ENCODE measurements at regions not wholly inside any gene's neighbourhood (a gene's known extent, or its start where the extent isn't known, plus 50 kb on each side); places are given as distances from the start of the nearest gene placed in this dataset.
"Not testable (repeated sequence)": the region's sequence is repeated elsewhere in the genome, so short reads cannot be mapped to it uniquely, and the experiment has no call there.

DNA sequence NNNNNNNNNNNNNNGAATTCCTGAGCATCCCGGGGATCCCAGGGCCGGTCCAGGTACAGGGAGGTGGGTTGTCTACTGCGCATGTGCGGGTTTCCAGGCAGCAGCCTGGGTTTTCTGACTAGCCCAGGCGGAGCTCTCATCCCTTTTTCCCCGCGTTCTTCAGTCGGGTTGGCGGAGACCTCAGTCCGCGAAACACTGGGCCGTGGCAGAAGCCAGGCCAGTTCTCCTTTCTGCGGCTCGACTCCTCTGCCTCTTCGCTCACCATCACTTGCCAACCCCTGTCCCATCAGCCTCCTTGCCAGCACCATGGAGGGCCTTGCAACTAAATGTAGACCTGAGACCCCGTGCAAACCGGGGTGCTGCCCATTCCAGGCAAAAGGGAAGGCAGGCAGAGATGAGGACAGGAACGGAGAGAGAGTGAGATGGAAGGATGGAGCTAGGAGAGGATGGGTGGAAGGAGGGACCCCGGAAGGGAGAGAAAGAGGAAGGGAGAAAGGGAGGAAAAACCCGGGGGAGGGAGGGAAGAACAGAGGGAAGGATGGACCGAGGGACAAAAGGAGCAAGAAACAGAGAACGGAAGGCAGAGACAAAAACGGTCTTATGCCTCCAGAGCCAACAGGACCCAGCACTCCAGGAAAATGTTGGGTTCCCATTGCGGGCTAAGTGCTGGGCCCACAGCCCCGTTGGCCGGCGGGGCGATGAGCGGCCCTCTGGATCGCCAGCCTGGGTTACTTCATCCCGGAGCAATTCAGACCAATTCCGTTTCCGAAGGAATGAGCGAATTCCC lies 445.4 kb upstream of the DEFB115 start:
- Histone ChIP-seq H3K27ac (ENCODE audit: low read length) (no peak overlapping the region), H3K36me3 (ENCODE audit: control insufficient read depth, insufficient read depth, low read length) (no peaks in the 10 kb centered on the region), H3K4me3 (ENCODE audit: low read length) (no peak overlapping the region), H3K9me3 (ENCODE audit: control insufficient read depth, insufficient read depth, low read length) (peaks cover 2% of the 10 kb centered on the region; the same call in 1 of the 2 replicates), H3K4me1 (ENCODE audit: control insufficient read depth, insufficient read depth, low read length) (no peaks in the 10 kb centered on the region), H3K27me3 (ENCODE audit: control insufficient read depth, insufficient read depth, low read length) (no peaks in the 10 kb centered on the region; the same call in 1 of the 2 replicates)
- DNase-seq (ENCODE audit: low read depth, low spot score) = no peak
- no CpG with 5 or more reads among the region's 34 CpGs for WGBS (ENCODE audit: insufficient coverage, insufficient read length)

DNA sequence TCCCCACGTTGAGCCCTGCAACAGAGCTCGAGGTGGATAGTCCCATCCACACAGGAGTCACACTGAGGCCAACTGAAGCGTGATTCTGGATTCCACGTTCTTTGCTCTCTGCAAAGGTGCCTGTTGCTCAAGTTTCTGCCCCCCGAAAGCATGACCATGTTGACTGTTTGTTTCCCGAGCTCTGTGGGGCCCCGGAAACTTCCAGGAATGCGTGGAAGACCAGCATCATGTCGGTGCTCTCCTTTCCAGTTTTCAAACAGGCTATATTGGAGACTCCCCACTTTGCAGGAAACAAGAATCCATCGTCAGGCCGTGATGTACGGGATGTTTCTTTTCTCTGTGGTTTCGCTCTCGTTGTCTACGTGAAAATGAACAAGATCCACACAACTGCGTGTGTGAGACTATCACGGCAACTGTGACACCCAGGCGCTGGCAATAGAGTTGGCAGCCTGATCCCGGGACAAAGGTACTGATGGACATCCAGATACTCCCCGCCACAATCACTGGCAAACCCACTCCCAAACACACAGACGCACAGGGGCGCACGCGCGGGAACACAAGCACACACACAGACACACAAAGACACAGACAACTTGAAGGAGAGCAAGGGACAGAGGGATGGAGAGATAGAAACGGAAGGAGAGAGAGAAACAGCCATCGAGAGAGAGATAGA lies 444.6 kb upstream of the DEFB115 start:
- Histone ChIP-seq H3K36me3 (ENCODE audit: control insufficient read depth, insufficient read depth, low read length) (no peaks in the 10 kb centered on the region), H3K27me3 (ENCODE audit: control insufficient read depth, insufficient read depth, low read length) (no peaks in the 10 kb centered on the region; the same call in 1 of the 2 replicates), H3K9me3 (ENCODE audit: control insufficient read depth, insufficient read depth, low read length) (peaks cover 2% of the 10 kb centered on the region; the same call in 1 of the 2 replicates), H3K4me1 (ENCODE audit: control insufficient read depth, insufficient read depth, low read length) (no peaks in the 10 kb centered on the region), H3K27ac (ENCODE audit: low read length) (no peak overlapping the region), H3K4me3 (ENCODE audit: low read length) (no peak overlapping the region)
- no CpG with 5 or more reads among the region's 27 CpGs for WGBS (ENCODE audit: insufficient coverage, insufficient read length)
- DNase-seq (ENCODE audit: low read depth, low spot score) = no peak

DNA sequence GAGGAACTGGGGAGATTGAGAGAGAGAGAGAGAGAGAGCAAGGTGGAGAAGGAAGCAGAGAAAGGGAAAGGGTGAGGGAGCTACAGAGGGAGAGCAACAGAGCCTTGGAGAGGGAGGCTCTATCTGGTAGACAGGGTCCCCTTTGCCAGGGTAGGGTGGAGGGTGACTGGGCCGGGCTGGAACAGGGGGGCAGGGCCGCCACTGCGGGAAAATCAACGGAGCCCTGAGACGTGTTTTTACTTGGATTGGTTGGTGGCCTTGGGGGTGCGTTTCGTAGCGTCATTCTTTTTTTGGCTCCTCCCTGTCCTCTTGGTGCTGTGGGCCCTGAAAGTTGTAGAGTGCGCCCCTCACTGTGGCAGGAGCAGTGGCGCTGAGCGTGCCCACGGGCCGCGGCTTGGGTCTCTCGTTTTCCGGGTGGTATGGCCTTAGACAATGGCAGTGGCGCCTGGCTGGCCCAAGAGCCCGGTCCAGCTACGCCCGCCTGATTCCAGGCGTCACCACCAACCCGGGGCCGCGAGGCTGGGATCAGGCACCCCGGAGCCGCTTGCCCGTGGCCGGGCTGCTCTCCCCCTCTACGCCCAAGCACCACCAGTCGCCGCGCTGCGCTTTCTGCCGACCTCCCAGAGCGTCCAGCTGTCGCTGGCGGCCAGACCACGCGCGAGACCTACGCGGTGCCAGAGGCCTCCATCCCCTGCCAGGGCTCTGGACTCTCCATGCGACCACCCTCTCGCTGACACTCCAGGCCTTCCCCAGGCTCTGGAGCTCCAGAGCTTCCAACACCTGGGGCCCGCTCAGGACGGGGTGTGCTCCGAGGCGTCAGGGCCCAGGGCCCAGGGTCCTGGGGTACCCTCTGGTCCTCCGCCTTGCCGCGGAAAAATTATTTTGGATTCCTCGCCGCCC lies 443.8 kb upstream of the DEFB115 start:
- WGBS (ENCODE audit: insufficient coverage, insufficient read length) = no CpG with 5 or more reads among the region's 53 CpGs
- H3K27ac ChIP-seq (ENCODE audit: low read length); DNase-seq (ENCODE audit: low read depth, low spot score); H3K4me1 ChIP-seq (ENCODE audit: control insufficient read depth, insufficient read depth, low read length); H3K4me3 ChIP-seq (ENCODE audit: low read length); H3K27me3 ChIP-seq (ENCODE audit: control insufficient read depth, insufficient read depth, low read length); H3K9me3 ChIP-seq (ENCODE audit: control insufficient read depth, insufficient read depth, low read length); H3K36me3 ChIP-seq (ENCODE audit: control insufficient read depth, insufficient read depth, low read length): not testable (repeated sequence)

DNA sequence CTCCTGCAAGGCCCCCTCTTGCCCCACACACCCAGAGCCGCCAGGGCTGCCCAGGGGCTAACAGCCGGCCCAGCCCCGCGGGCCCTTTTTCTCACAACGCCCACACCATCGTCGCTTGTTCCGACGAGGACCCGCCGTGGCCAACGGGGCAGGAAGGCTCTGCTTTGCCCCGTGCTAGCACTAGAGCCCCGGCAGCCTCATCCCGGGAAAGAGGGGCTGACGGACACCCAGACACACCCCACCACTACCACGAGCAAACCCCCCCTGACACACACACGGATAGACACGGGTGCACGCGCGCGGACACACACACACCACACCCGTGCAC lies 443.2 kb upstream of the DEFB115 start:
- not testable (repeated sequence) for H3K4me1 ChIP-seq (ENCODE audit: control insufficient read depth, insufficient read depth, low read length); H3K9me3 ChIP-seq (ENCODE audit: control insufficient read depth, insufficient read depth, low read length); H3K4me3 ChIP-seq (ENCODE audit: low read length); H3K27ac ChIP-seq (ENCODE audit: low read length); H3K27me3 ChIP-seq (ENCODE audit: control insufficient read depth, insufficient read depth, low read length); H3K36me3 ChIP-seq (ENCODE audit: control insufficient read depth, insufficient read depth, low read length); DNase-seq (ENCODE audit: low read depth, low spot score)
- no CpG with 5 or more reads among the region's 24 CpGs for WGBS (ENCODE audit: insufficient coverage, insufficient read length)

DNA sequence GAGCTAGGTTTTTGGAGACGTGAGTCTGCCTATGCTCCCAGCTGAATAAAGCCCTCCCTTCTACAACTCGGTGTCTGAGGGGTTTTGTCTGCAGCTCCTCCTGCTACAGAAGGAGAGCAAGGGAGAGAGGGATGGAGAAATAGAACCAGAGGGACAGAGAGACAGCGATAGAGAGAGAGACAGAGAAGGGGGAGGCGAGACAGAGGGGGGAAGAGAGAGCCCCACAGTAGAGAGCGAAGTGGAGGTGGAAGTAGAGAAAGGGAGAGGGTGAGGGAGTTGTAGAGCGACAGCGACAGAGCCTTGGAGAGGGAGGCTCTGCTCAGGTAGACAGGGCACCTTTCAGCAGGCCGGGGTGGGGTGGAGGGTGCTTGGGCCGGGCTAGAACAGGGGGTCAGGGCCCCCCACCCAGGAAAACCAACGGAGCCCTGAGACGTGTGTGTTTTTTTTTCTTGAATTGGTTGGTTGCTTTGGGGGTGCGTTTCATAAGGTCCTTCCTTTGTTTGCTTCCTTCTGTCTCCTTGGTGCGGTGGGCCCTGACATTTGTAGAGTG lies 442.4 kb upstream of the DEFB115 start:
- not testable (repeated sequence) for H3K9me3 ChIP-seq (ENCODE audit: control insufficient read depth, insufficient read depth, low read length); H3K27ac ChIP-seq (ENCODE audit: low read length); H3K4me3 ChIP-seq (ENCODE audit: low read length); H3K36me3 ChIP-seq (ENCODE audit: control insufficient read depth, insufficient read depth, low read length); H3K4me1 ChIP-seq (ENCODE audit: control insufficient read depth, insufficient read depth, low read length); H3K27me3 ChIP-seq (ENCODE audit: control insufficient read depth, insufficient read depth, low read length); DNase-seq (ENCODE audit: low read depth, low spot score)
- WGBS (ENCODE audit: insufficient coverage, insufficient read length) = no CpG with 5 or more reads among the region's 13 CpGs

DNA sequence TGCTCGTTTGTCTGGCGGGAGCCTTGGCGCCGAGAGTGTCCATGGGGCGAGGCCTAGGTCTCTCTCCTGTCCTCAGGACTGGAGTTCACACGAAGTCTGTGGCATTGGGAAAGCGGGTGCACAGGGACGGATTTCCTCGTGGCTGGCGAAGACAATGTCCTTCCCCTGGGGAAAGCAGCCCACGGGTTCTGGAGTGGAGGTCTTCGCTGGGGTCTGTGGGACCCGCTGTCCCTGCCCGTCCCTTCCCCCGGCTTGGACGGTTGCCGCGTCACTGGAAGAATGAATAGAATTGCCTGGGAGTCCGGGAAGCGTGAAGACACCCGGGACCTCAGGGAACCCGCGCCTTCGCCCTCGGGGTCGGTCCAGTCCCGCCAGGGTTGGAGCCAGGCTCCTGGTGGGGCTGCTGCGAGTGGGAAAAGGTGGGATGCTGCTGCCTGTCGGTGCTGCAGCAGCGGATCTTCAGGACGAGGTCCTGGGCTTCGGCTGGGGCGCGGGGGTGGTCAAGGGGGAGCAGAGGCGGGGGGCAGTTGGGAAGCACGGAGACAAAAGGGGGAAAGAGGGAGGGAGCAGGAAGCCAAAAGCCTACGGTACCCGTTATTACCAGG lies 441.8 kb upstream of the DEFB115 start:
- peaks cover 2% of the 10 kb centered on the region; the same call in 1 of the 2 replicates for H3K9me3 ChIP-seq (ENCODE audit: control insufficient read depth, insufficient read depth, low read length)
- no peaks in the 10 kb centered on the region; the same call in 1 of the 2 replicates for H3K27me3 ChIP-seq (ENCODE audit: control insufficient read depth, insufficient read depth, low read length)
- H3K27ac ChIP-seq (ENCODE audit: low read length) = no peak overlapping the region
- no peaks in the 10 kb centered on the region for H3K4me1 ChIP-seq (ENCODE audit: control insufficient read depth, insufficient read depth, low read length)
- WGBS (ENCODE audit: insufficient coverage, insufficient read length) = no CpG with 5 or more reads among the region's 38 CpGs
- H3K4me3 ChIP-seq (ENCODE audit: low read length) = no peak overlapping the region
- DNase-seq (ENCODE audit: low read depth, low spot score) = no peak
- no peaks in the 10 kb centered on the region for H3K36me3 ChIP-seq (ENCODE audit: control insufficient read depth, insufficient read depth, low read length)

DNA sequence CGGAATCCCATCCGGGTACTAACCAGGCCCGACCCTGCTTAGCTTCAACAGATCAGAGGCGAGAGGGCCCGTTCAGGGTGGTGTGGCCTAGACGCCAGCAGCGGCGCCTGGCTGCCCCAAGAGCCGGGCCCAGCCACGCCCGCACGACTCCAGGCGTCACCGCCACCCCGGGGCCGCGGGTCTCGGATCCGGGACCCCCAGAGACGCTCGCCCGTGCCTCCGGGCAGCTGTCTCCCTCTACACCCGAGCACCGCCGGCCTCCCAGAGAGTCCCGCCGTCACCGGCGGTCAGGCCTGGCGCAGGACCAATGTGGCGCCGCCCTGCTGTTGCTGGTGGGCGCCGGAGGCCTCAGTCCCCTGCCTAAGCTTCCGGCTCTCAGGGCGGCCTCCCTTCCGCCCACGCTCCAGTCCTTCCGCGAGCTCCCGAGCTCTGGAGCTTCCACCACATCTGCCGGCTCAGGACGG lies 441.2 kb upstream of the DEFB115 start:
- no CpG with 5 or more reads among the region's 44 CpGs for WGBS (ENCODE audit: insufficient coverage, insufficient read length)
- Histone ChIP-seq H3K36me3 (ENCODE audit: control insufficient read depth, insufficient read depth, low read length) (no peaks in the 10 kb centered on the region), H3K9me3 (ENCODE audit: control insufficient read depth, insufficient read depth, low read length) (peaks cover 2% of the 10 kb centered on the region; the same call in 1 of the 2 replicates), H3K4me1 (ENCODE audit: control insufficient read depth, insufficient read depth, low read length) (no peaks in the 10 kb centered on the region), H3K4me3 (ENCODE audit: low read length) (no peak overlapping the region), H3K27ac (ENCODE audit: low read length) (no peak overlapping the region), H3K27me3 (ENCODE audit: control insufficient read depth, insufficient read depth, low read length) (no peaks in the 10 kb centered on the region; the same call in 1 of the 2 replicates)
- DNase-seq (ENCODE audit: low read depth, low spot score) = no peak

DNA sequence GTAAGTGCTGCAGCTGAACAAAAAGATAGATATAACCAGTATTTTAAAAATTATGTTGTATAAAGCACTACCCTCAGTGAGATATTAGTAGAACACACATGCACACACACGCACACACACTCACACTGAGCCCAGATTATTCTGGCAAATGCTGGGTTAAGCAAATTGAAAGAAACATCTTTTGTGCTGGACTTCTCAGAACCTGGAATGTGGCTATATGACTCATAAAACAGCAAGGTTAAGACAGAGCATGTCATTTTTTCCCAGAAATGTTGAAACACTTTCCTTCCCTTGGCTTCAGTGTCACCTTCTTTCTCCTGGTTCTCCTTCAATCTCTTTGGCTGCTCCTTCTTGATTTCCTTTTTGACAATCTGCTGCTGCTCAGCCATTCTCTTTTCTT lies 435.8 kb upstream of the DEFB115 start:
- WGBS (ENCODE audit: insufficient coverage, insufficient read length) = no CpG with 5 or more reads among the region's 1 CpG
- not testable (repeated sequence) for H3K9me3 ChIP-seq (ENCODE audit: control insufficient read depth, insufficient read depth, low read length); H3K27ac ChIP-seq (ENCODE audit: low read length); H3K4me1 ChIP-seq (ENCODE audit: control insufficient read depth, insufficient read depth, low read length); H3K27me3 ChIP-seq (ENCODE audit: control insufficient read depth, insufficient read depth, low read length); H3K36me3 ChIP-seq (ENCODE audit: control insufficient read depth, insufficient read depth, low read length); H3K4me3 ChIP-seq (ENCODE audit: low read length); DNase-seq (ENCODE audit: low read depth, low spot score)

DNA sequence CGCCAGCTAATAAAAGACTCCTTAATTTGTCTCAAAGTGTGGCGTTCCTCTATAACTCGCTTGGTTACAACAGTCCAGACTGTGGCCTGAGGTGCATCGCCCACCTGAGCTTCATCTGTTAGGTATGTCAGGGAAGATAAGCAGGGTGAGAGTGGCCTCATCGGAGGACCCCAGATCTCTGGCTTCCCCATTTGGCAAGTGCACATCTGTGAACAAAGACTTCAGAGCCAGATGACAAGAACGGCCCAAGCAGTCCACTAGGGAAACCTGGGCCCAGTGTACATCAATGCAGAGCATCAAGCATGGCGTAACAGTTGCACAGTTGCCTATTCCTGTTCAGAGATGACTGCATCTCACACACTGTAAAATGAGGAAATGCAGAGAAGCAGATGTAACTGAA lies 432.8 kb upstream of the DEFB115 start:
- no CpG with 5 or more reads among the region's 7 CpGs for WGBS (ENCODE audit: insufficient coverage, insufficient read length)
- H3K36me3 ChIP-seq (ENCODE audit: control insufficient read depth, insufficient read depth, low read length); H3K27ac ChIP-seq (ENCODE audit: low read length); H3K4me3 ChIP-seq (ENCODE audit: low read length); H3K27me3 ChIP-seq (ENCODE audit: control insufficient read depth, insufficient read depth, low read length); DNase-seq (ENCODE audit: low read depth, low spot score); H3K4me1 ChIP-seq (ENCODE audit: control insufficient read depth, insufficient read depth, low read length); H3K9me3 ChIP-seq (ENCODE audit: control insufficient read depth, insufficient read depth, low read length): not testable (repeated sequence)

DNA sequence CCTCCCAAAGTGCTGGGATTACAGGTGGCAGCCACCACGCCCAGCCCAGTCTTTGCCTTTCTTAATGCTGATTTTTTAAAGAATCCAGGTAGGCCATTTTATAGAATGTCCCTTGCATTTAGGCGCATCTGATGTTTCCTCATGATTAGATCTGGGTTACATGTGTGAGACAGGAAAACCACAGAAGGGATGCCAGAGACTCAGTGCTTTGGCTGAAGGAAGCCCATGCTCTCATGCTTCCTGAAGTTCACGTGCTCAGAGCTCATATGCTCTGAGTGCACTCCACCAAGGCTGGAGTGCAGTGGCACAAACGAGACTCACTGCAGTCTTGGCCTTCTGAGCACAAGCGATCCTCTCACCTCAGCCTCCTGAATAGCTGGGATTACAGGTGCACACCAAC lies 411.5 kb upstream of the DEFB115 start:
- H3K27me3 ChIP-seq (ENCODE audit: control insufficient read depth, insufficient read depth, low read length) = not testable (repeated sequence)

More for the DNA sequence above, 411.5 kb upstream of the DEFB115 start:
- H3K9me3 ChIP-seq (ENCODE audit: control insufficient read depth, insufficient read depth, low read length); DNase-seq (ENCODE audit: low read depth, low spot score); H3K36me3 ChIP-seq (ENCODE audit: control insufficient read depth, insufficient read depth, low read length); H3K27ac ChIP-seq (ENCODE audit: low read length); H3K4me1 ChIP-seq (ENCODE audit: control insufficient read depth, insufficient read depth, low read length); H3K4me3 ChIP-seq (ENCODE audit: low read length): not testable (repeated sequence)
- WGBS (ENCODE audit: insufficient coverage, insufficient read length) = no CpG with 5 or more reads among the region's 5 CpGs

Data from iPS DF 6.9 (cell line).